Ishikawa (cell line): ENCODE measurements at regions not wholly inside any gene's neighbourhood (a gene's known extent, or its start where the extent isn't known, plus 50 kb on each side); places are given as distances from the start of the nearest gene placed in this dataset.

Experiments used
- CEBPB ChIP-seq: IDR thresholded peaks from 2 replicates; pipeline ENCODE4 v1.6.1; 2012
- CREB1 ChIP-seq: IDR thresholded peaks from 2 replicates; pipeline ENCODE4 v1.6.1; 2012; ENCODE audit warnings: low read depth
- EGR1 ChIP-seq: IDR thresholded peaks from 2 replicates; pipeline ENCODE4 v1.6.1; 2012
- EP300 ChIP-seq: IDR thresholded peaks from 2 replicates; pipeline ENCODE4 v1.6.1; 2012; ENCODE audit warnings: borderline replicate concordance
- FOXM1 ChIP-seq: IDR thresholded peaks from 2 replicates; pipeline ENCODE4 v1.6.1; 2012; ENCODE audit warnings: low read depth, borderline replicate concordance
- MAX ChIP-seq: IDR thresholded peaks from 2 replicates; pipeline ENCODE4 v1.6.1; 2012
- NFIC ChIP-seq: IDR thresholded peaks from 2 replicates; pipeline ENCODE4 v1.6.1; 2012
- RAD21 ChIP-seq: IDR thresholded peaks from 2 replicates; pipeline ENCODE4 v1.6.1; 2012; ENCODE audit warnings: low read depth
- REST ChIP-seq: IDR thresholded peaks from 2 replicates; pipeline ENCODE4 v1.6.1; 2012; ENCODE audit warnings: low read depth, mild to moderate bottlenecking
- TAF1 ChIP-seq: IDR thresholded peaks from 2 replicates; pipeline ENCODE4 v1.6.1; 2012; ENCODE audit warnings: low read depth, mild to moderate bottlenecking
- TCF12 ChIP-seq: IDR thresholded peaks from 2 replicates; pipeline ENCODE4 v1.6.1; 2012; ENCODE audit warnings: low read depth
- TEAD4 ChIP-seq: IDR thresholded peaks from 2 replicates; pipeline ENCODE4 v1.6.1; 2012
- USF1 ChIP-seq: IDR thresholded peaks from 2 replicates; pipeline ENCODE4 v1.6.1; 2012
- YY1 ChIP-seq: IDR thresholded peaks from 2 replicates; pipeline ENCODE4 v1.6.1; 2012; ENCODE audit warnings: low read depth
- ZBTB7A ChIP-seq: IDR thresholded peaks from 2 replicates; pipeline ENCODE4 v1.6.1; 2012; ENCODE audit warnings: low read depth

- no peak for TF ChIP-seq RAD21
- no peak for TF ChIP-seq EGR1
- no peak for TF ChIP-seq TAF1
- TF ChIP-seq YY1, result no peak
- TF ChIP-seq USF1, result no peak
- no peak for TF ChIP-seq CEBPB
Observed at GRCh38 chr2:22882011-22882410, 503.0 kb upstream of the KLHL29 start.

GRCh38 chr2:22882643-22883042, 502.3 kb upstream of the KLHL29 start:
- TF ChIP-seq EGR1, result no peak
- TF ChIP-seq ZBTB7A, result no peak
- TF ChIP-seq FOXM1, result no peak
- no peak for TF ChIP-seq TCF12
- TF ChIP-seq TEAD4, result no peak
- TF ChIP-seq CREB1, result no peak
- no peak for TF ChIP-seq RAD21
- TF ChIP-seq NFIC, result no peak
- TF ChIP-seq EP300, result no peak
- TF ChIP-seq USF1, result no peak
- TF ChIP-seq MAX, result no peak
- TF ChIP-seq TAF1, result no peak
- TF ChIP-seq REST, result no peak
- TF ChIP-seq CEBPB, result no peak
- TF ChIP-seq YY1, result no peak

- TF ChIP-seq EP300 (no peak), FOXM1 (no peak), TAF1 (no peak), NFIC (no peak), TEAD4 (no peak), YY1 (no peak), RAD21 (no peak)
Observed at GRCh38 chr2:22883054-22883453, 501.9 kb upstream of the KLHL29 start.

- no peak for TF ChIP-seq EP300
- no peak for TF ChIP-seq FOXM1
- TF ChIP-seq RAD21, result no peak
- no peak for TF ChIP-seq EGR1
- TF ChIP-seq YY1, result no peak
- TF ChIP-seq TCF12, result no peak
- TF ChIP-seq CEBPB, result no peak
- no peak for TF ChIP-seq ZBTB7A
- TF ChIP-seq TEAD4, result no peak
- TF ChIP-seq CREB1, result no peak
- no peak for TF ChIP-seq NFIC
- TF ChIP-seq TAF1, result no peak
- TF ChIP-seq USF1, result no peak
- TF ChIP-seq REST, result no peak
- no peak for TF ChIP-seq MAX
Observed at GRCh38 chr2:22885245-22885644, 499.7 kb upstream of the KLHL29 start.

GRCh38 chr2:22887426-22887825, 497.6 kb upstream of the KLHL29 start:
- TF ChIP-seq USF1, result no peak

- TF ChIP-seq ZBTB7A (no peak), REST (no peak), MAX (no peak), CREB1 (no peak), TEAD4 (no peak), TCF12 (no peak), EGR1 (no peak), EP300 (no peak), YY1 (no peak), CEBPB (no peak), FOXM1 (no peak), USF1 (no peak), RAD21 (no peak), TAF1 (no peak), NFIC (no peak)
Observed at GRCh38 chr2:22887845-22888244, 497.1 kb upstream of the KLHL29 start.
